ENCODE measurements at regions not wholly inside any gene's neighbourhood (a gene's known extent, or its start where the extent isn't known, plus 50 kb on each side); places are given as distances from the start of the nearest gene placed in this dataset.

GRCh38 chr18:78896111-78896905 is 83.3 kb upstream of the SALL3 start:
- no peaks in the 10 kb centered on the region for H3K4me1 ChIP-seq
- no peaks in the 10 kb centered on the region for H3K36me3 ChIP-seq
- no peak overlapping the region for H3K4me3 ChIP-seq (ENCODE audit: low read depth, low read length)
- no peaks in the 10 kb centered on the region for H3K27me3 ChIP-seq
- DNase-seq = no peak
- no peak for TF ChIP-seq CTCF (IDR thresholded peaks at IDR 0.05; ENCODE audit: low read depth, low read length)
- no peaks in the 10 kb centered on the region for H3K9me3 ChIP-seq

GRCh38 chr18:78898066-78898465 is 81.6 kb upstream of the SALL3 start:
- Histone ChIP-seq H3K9me3 (no peaks in the 10 kb centered on the region), H3K4me3 (ENCODE audit: low read depth, low read length) (no peak overlapping the region), H3K4me1 (no peaks in the 10 kb centered on the region), H3K27me3 (no peaks in the 10 kb centered on the region), H3K36me3 (no peaks in the 10 kb centered on the region)
- TF ChIP-seq CTCF (IDR thresholded peaks at IDR 0.05; ENCODE audit: low read depth, low read length) = no peak
- no peak for DNase-seq

GRCh38 chr18:78898635-78899034 is 81.0 kb upstream of the SALL3 start:
- Histone ChIP-seq H3K4me3 (ENCODE audit: low read depth, low read length) (no peak overlapping the region), H3K4me1 (no peaks in the 10 kb centered on the region), H3K9me3 (no peaks in the 10 kb centered on the region), H3K36me3 (no peaks in the 10 kb centered on the region), H3K27me3 (no peaks in the 10 kb centered on the region; the same call in 1 of the 2 replicates)
- no peak for DNase-seq
- TF ChIP-seq CTCF (IDR thresholded peaks at IDR 0.05; ENCODE audit: low read depth, low read length) = no peak

- no peaks in the 10 kb centered on the region for H3K4me1 ChIP-seq
- no peak for DNase-seq
- no peaks in the 10 kb centered on the region; the same call in 1 of the 2 replicates for H3K27me3 ChIP-seq
- H3K4me3 ChIP-seq (ENCODE audit: low read depth, low read length) = no peak overlapping the region
- H3K9me3 ChIP-seq = no peaks in the 10 kb centered on the region
- no peaks in the 10 kb centered on the region for H3K36me3 ChIP-seq
- no peak for TF ChIP-seq CTCF (IDR thresholded peaks at IDR 0.05; ENCODE audit: low read depth, low read length)
These were observed 80.4 kb upstream of the SALL3 start for GRCh38 chr18:78899241-78899640.

GRCh38 chr18:78900938-78901909 is 78.4 kb upstream of the SALL3 start:
- H3K27me3 ChIP-seq = no peaks in the 10 kb centered on the region; the same call in 1 of the 2 replicates

More at GRCh38 chr18:78900938-78901909, 78.4 kb upstream of the SALL3 start:
- H3K9me3 ChIP-seq = no peaks in the 10 kb centered on the region
- no peaks in the 10 kb centered on the region for H3K36me3 ChIP-seq
- no peak overlapping the region for H3K4me3 ChIP-seq (ENCODE audit: low read depth, low read length)
- no peaks in the 10 kb centered on the region for H3K4me1 ChIP-seq
- no peak for TF ChIP-seq CTCF (IDR thresholded peaks at IDR 0.05; ENCODE audit: low read depth, low read length)
- DNase-seq = no peak

Data from BE2C (cell line).